CD14-positive monocyte (primary cell): ENCODE measurements at regions not wholly inside any gene's neighbourhood (a gene's known extent, or its start where the extent isn't known, plus 50 kb on each side); places are given as distances from the start of the nearest gene placed in this dataset.

ENCODE experiments used
- DNase-seq, 3 donors: peaks; one replicate each; pipeline ENCODE4 v3.0.0-alpha.2; 2011 to 2022
- H2AFZ ChIP-seq: 2 replicates; pipeline ENCODE4 v1.6.0; 2012; ENCODE audit warnings: mild to moderate bottlenecking, low read depth, low read length, inconsistent platforms; ENCODE audit not compliant: insufficient read depth, poor library complexity, severe bottlenecking
- H3K27ac ChIP-seq, 2 donors: 1 replicate in 1 of 2; 2 replicates in 1 of 2; pipeline ENCODE4 v1.5.1; 2012 to 2013; ENCODE audit warnings: low read length in 2 of 2, control low read depth in 1 of 2, inconsistent platforms in 1 of 2, low read depth in 1 of 2, mild to moderate bottlenecking in 1 of 2
- H3K27me3 ChIP-seq, 2 donors: one replicate each; pipeline versions ENCODE4 v1.6.0 to v1.6.1; 2011 to 2013; ENCODE audit warnings: low read length in 2 of 2; ENCODE audit not compliant: control insufficient read depth in 2 of 2, insufficient read depth in 2 of 2
- H3K36me3 ChIP-seq, 2 donors: replicated peaks in 1 of 2; 1 replicate in 1 of 2; 2 replicates in 1 of 2; pipeline versions ENCODE4 v1.5.1 to v1.6.1; 2012 to 2013; ENCODE audit warnings: low read length in 2 of 2, control low read depth in 1 of 2, inconsistent platforms in 1 of 2, mild to moderate bottlenecking in 1 of 2; ENCODE audit not compliant: insufficient read depth in 2 of 2, control insufficient read depth in 1 of 2
- H3K4me1 ChIP-seq, 2 donors: 1 replicate in 1 of 2; 2 replicates in 1 of 2; pipeline versions ENCODE4 v1.5.1 to v1.6.1; 2012 to 2013; ENCODE audit warnings: low read length in 2 of 2, control low read depth in 1 of 2, inconsistent platforms in 1 of 2, mild to moderate bottlenecking in 1 of 2, moderate library complexity in 1 of 2; ENCODE audit not compliant: insufficient read depth in 2 of 2, control insufficient read depth in 1 of 2
- H3K4me2 ChIP-seq: replicated peaks from 2 replicates; pipeline ENCODE3; 2012; ENCODE audit warnings: low read length, moderate library complexity, mild to moderate bottlenecking; ENCODE audit not compliant: poor library complexity, severe bottlenecking; ENCODE audit errors: extremely low read depth
- H3K4me3 ChIP-seq, 3 experiments: fragments of 200-600 bp in 1 of 3; sonication (generic) in 1 of 3; replicated peaks in 1 of 3; 1 replicate in 2 of 3; 2 replicates in 1 of 3; pipeline ENCODE4 v1.5.1; 2011 to 2013; ENCODE audit warnings: low read length in 3 of 3, mild to moderate bottlenecking in 3 of 3, control low read depth in 2 of 3, low read depth in 2 of 3, inconsistent platforms in 1 of 3, moderate library complexity in 1 of 3
- H3K79me2 ChIP-seq: 2 replicates; pipeline ENCODE4 v1.6.0; 2012; ENCODE audit warnings: mild to moderate bottlenecking, control low read depth, inconsistent platforms, low read length, moderate library complexity; ENCODE audit not compliant: insufficient read depth
- H3K9ac ChIP-seq: 2 replicates; pipeline ENCODE4 v1.6.0; 2017; ENCODE audit warnings: low read length, mild to moderate bottlenecking; ENCODE audit not compliant: insufficient read depth, poor library complexity, severe bottlenecking
- H3K9me3 ChIP-seq, 2 donors: replicated peaks in 1 of 2; 1 replicate in 1 of 2; 2 replicates in 1 of 2; pipeline versions ENCODE4 v1.5.1 to v1.6.1; 2012 to 2013; ENCODE audit warnings: low read length in 2 of 2, control low read depth in 1 of 2; ENCODE audit not compliant: control insufficient read depth in 1 of 2, insufficient read depth in 1 of 2
- H4K20me1 ChIP-seq: 2 replicates; pipeline ENCODE4 v1.6.0; 2012; ENCODE audit warnings: mild to moderate bottlenecking, low read length, control low read depth, moderate library complexity; ENCODE audit not compliant: insufficient read depth
- H3K27ac Mint-ChIP-seq, 7 donors: one replicate each; pipeline ENCODE4 v1.8.0; 2020; ENCODE audit warnings: mild to moderate bottlenecking in 7 of 7, mixed read lengths in 7 of 7, moderate library complexity in 6 of 7, inconsistent platforms in 2 of 7
- H3K27me3 Mint-ChIP-seq, 3 donors: one replicate each; pipeline ENCODE4 v1.8.0; 2021 to 2022; ENCODE audit warnings: low read depth in 3 of 3, mild to moderate bottlenecking in 3 of 3, mixed read lengths in 3 of 3, moderate library complexity in 3 of 3, inconsistent platforms in 1 of 3
- H3K36me3 Mint-ChIP-seq, 2 donors: one replicate each; pipeline ENCODE4 v1.8.0; 2020; ENCODE audit warnings: mixed read lengths in 2 of 2, inconsistent platforms in 1 of 2, mild to moderate bottlenecking in 1 of 2
- H3K4me1 Mint-ChIP-seq: one replicate; pipeline ENCODE4 v1.8.0; 2020; ENCODE audit warnings: mild to moderate bottlenecking, mixed read lengths
- H3K4me3 Mint-ChIP-seq, 2 donors: one replicate each; pipeline ENCODE4 v1.8.0; 2020; ENCODE audit warnings: mild to moderate bottlenecking in 2 of 2, mixed read lengths in 2 of 2, moderate library complexity in 1 of 2
- H3K9me3 Mint-ChIP-seq, 7 donors: one replicate each; pipeline ENCODE4 v1.8.0; 2020 to 2022; ENCODE audit warnings: mixed read lengths in 7 of 7, mild to moderate bottlenecking in 6 of 7, moderate library complexity in 6 of 7, inconsistent platforms in 2 of 7
- CTCF ChIP-seq: fragments of 200-600 bp; IDR thresholded peaks from one replicate; pipeline ENCODE4 v1.8.0; 2022; ENCODE audit warnings: antibody characterized with exemption, mild to moderate bottlenecking
- WGBS: methylation state at CpG from one replicate; pipeline ENCODE4 v1.1.5; 2013; ENCODE audit warnings: missing lambda C conversion rate; ENCODE audit not compliant: insufficient coverage; 5-methylcytosine and 5-hydroxymethylcytosine counted together
- intact Hi-C, 2 donors: fragments of 100-400 bp; cut with micrococcal nuclease; formaldehyde crosslinking; loops; one replicate each; pipeline versions ENCODE4 v1.15.0 to v1.15.1; 2023

- 100% methylated on average over 1 of the region's 1 CpG for WGBS
- H3K27me3 Mint-ChIP-seq = peaks cover 4 to 10% (median 4%) of the 10 kb centered on the region in 3 donors
- H3K4me3 ChIP-seq = no peak overlapping the region
Observed at GRCh38 chr6:40654828-40655227, 67.7 kb upstream of the LRFN2 start.

GRCh38 chr6:40645043-40645442, 57.9 kb upstream of the LRFN2 start:
- Mint-ChIP-seq H3K4me1 (peaks cover 9% of the 10 kb centered on the region), H3K4me3 (no peak overlapping the region), H3K9me3 (peaks cover 0 to 3% (median 0%) of the 10 kb centered on the region in 7 donors), H3K27ac (peak overlapping the region in 1 of 7 donors; percentile 13), H3K27me3 (peaks cover 4 to 10% (median 10%) of the 10 kb centered on the region in 3 donors), H3K36me3 (no peaks in the 10 kb centered on the region)
- Histone ChIP-seq H3K4me2 (no peak overlapping the region), H3K36me3 (no peaks in the 10 kb centered on the region), H3K4me1 (peaks cover 6 to 8% of the 10 kb centered on the region in 2 donors), H3K4me3 (no peak overlapping the region), H2AFZ (no peak overlapping the region), H3K9me3 (no peaks in the 10 kb centered on the region), H3K9ac (no peak overlapping the region), H3K79me2 (no peaks in the 10 kb centered on the region), H3K27me3 (no peaks in the 10 kb centered on the region), H3K27ac (no peak overlapping the region), H4K20me1 (no peaks in the 10 kb centered on the region)
- 85% methylated on average over 2 of the region's 6 CpGs for WGBS
- no peak for DNase-seq
- intact Hi-C loops = no loop called here
- TF ChIP-seq CTCF = no peak

More at GRCh38 chr6:40654828-40655227, 67.7 kb upstream of the LRFN2 start:
- Histone ChIP-seq H3K9ac (no peak overlapping the region), H4K20me1 (no peaks in the 10 kb centered on the region), H2AFZ (no peak overlapping the region), H3K79me2 (no peaks in the 10 kb centered on the region), H3K4me2 (no peak overlapping the region), H3K36me3 (no peaks in the 10 kb centered on the region), H3K27me3 (no peaks in the 10 kb centered on the region), H3K9me3 (no peaks in the 10 kb centered on the region), H3K27ac (no peak overlapping the region), H3K4me1 (no peaks in the 10 kb centered on the region)
- Mint-ChIP-seq H3K4me1 (no peaks in the 10 kb centered on the region), H3K9me3 (peaks cover 0 to 1% (median 0%) of the 10 kb centered on the region in 7 donors), H3K36me3 (no peaks in the 10 kb centered on the region), H3K27ac (no peak overlapping the region), H3K4me3 (no peak overlapping the region)
- no peak for TF ChIP-seq CTCF
- DNase-seq = no peak
- intact Hi-C loops = no loop called here
